MV-4-11 (cell line): ENCODE measurements at regions not wholly inside any gene's neighbourhood (a gene's known extent, or its start where the extent isn't known, plus 50 kb on each side); places are given as distances from the start of the nearest gene placed in this dataset.

ENCODE experiments used
- DNase-seq: peaks from one replicate; lab custom pipeline; 2025; lab: John Stamatoyannopoulos, UW

GRCh38 chr7:132072873-132073272, 503.4 kb downstream of the PLXNA4 start:
- no peak for DNase-seq

GRCh38 chr7:132072165-132072564, 504.1 kb downstream of the PLXNA4 start:
- DNase-seq: no peak

GRCh38 chr7:132069306-132069705, 507.0 kb downstream of the PLXNA4 start:
- DNase-seq: no peak

- no peak for DNase-seq
Measured at GRCh38 chr7:132066761-132067171, 509.5 kb downstream of the PLXNA4 start.

GRCh38 chr7:132065989-132066603, 509.7 kb upstream of the PODXL start:
- no peak for DNase-seq

- no peak for DNase-seq
Measured at GRCh38 chr7:132065193-132065988, 509.0 kb upstream of the PODXL start.

- no peak for DNase-seq
Measured at GRCh38 chr7:132063800-132064199, 507.4 kb upstream of the PODXL start.

GRCh38 chr7:132061937-132062336, 505.5 kb upstream of the PODXL start:
- DNase-seq: no peak

GRCh38 chr7:132059141-132059540, 502.7 kb upstream of the PODXL start:
- DNase-seq: no peak

GRCh38 chr7:132055336-132056120, 499.1 kb upstream of the PODXL start:
- DNase-seq: no peak

GRCh38 chr7:132053871-132054270, 497.4 kb upstream of the PODXL start:
- DNase-seq: no peak

- no peak for DNase-seq
Measured at GRCh38 chr7:132051311-132051710, 494.9 kb upstream of the PODXL start.

GRCh38 chr7:132049462-132050304, 493.3 kb upstream of the PODXL start:
- DNase-seq: no peak

- DNase-seq: no peak
Measured at GRCh38 chr7:132045481-132045980, 489.1 kb upstream of the PODXL start.

- no peak for DNase-seq
Measured at GRCh38 chr7:132045002-132045401, 488.6 kb upstream of the PODXL start.

- no peak for DNase-seq
Measured at GRCh38 chr7:132044247-132044646, 487.8 kb upstream of the PODXL start.

- no peak for DNase-seq
Measured at GRCh38 chr7:132041108-132041507, 484.7 kb upstream of the PODXL start.

GRCh38 chr7:132035517-132036362, 479.3 kb upstream of the PODXL start:
- DNase-seq: no peak

- no peak for DNase-seq
Measured at GRCh38 chr7:132034748-132035416, 478.5 kb upstream of the PODXL start.

GRCh38 chr7:132030883-132031282, 474.5 kb upstream of the PODXL start:
- DNase-seq: no peak
